ENCODE measurements at regions not wholly inside any gene's neighbourhood (a gene's known extent, or its start where the extent isn't known, plus 50 kb on each side); places are given as distances from the start of the nearest gene placed in this dataset.

- WGBS (ENCODE audit: insufficient coverage): 83% methylated on average over 1 of the region's 2 CpGs
- H3K36me3 ChIP-seq (ENCODE audit: control insufficient read depth, insufficient read depth, low read length): no peaks in the 10 kb centered on the region
- no peak for DNase-seq (ENCODE audit: low read depth in 4 of 6, low spot score in 6 of 6)
- no peak overlapping the region for H3K4me3 ChIP-seq (ENCODE audit: low read depth, low read length)
- H3K4me1 ChIP-seq (ENCODE audit: control insufficient read depth, insufficient read depth, low read length): no peaks in the 10 kb centered on the region
- H3K27ac ChIP-seq (ENCODE audit: low read depth, low read length): no peak overlapping the region
- H3K27me3 ChIP-seq (ENCODE audit: control insufficient read depth, insufficient read depth, low read length): no peaks in the 10 kb centered on the region
- H3K9me3 ChIP-seq (ENCODE audit: control insufficient read depth, insufficient read depth, low read length): no peaks in the 10 kb centered on the region
Observed at GRCh38 chr13:85590231-85590931, 208.8 kb downstream of the SLITRK6 start.

- DNase-seq (ENCODE audit: low read depth in 4 of 6, low spot score in 6 of 6): no peak
- Histone ChIP-seq H3K27ac (ENCODE audit: low read depth, low read length) (no peak overlapping the region), H3K27me3 (ENCODE audit: control insufficient read depth, insufficient read depth, low read length) (no peaks in the 10 kb centered on the region), H3K36me3 (ENCODE audit: control insufficient read depth, insufficient read depth, low read length) (no peaks in the 10 kb centered on the region), H3K4me3 (ENCODE audit: low read depth, low read length) (no peak overlapping the region), H3K4me1 (ENCODE audit: control insufficient read depth, insufficient read depth, low read length) (no peaks in the 10 kb centered on the region), H3K9me3 (ENCODE audit: control insufficient read depth, insufficient read depth, low read length) (no peaks in the 10 kb centered on the region)
- WGBS (ENCODE audit: insufficient coverage): 71% methylated on average over 5 of the region's 5 CpGs
Observed at GRCh38 chr13:85589021-85589420, 210.2 kb downstream of the SLITRK6 start.

- H3K9me3 ChIP-seq (ENCODE audit: control insufficient read depth, insufficient read depth, low read length): no peaks in the 10 kb centered on the region
- no CpG with 5 or more reads among the region's 3 CpGs for WGBS (ENCODE audit: insufficient coverage)
- H3K4me3 ChIP-seq (ENCODE audit: low read depth, low read length): no peak overlapping the region
- no peaks in the 10 kb centered on the region for H3K27me3 ChIP-seq (ENCODE audit: control insufficient read depth, insufficient read depth, low read length)
- H3K27ac ChIP-seq (ENCODE audit: low read depth, low read length): no peak overlapping the region
- no peaks in the 10 kb centered on the region for H3K4me1 ChIP-seq (ENCODE audit: control insufficient read depth, insufficient read depth, low read length)
- DNase-seq (ENCODE audit: low read depth in 4 of 6, low spot score in 6 of 6): no peak
- no peaks in the 10 kb centered on the region for H3K36me3 ChIP-seq (ENCODE audit: control insufficient read depth, insufficient read depth, low read length)
Observed at GRCh38 chr13:85588359-85588758, 210.9 kb downstream of the SLITRK6 start.

GRCh38 chr13:85586856-85587255 lies 212.4 kb downstream of the SLITRK6 start:
- H3K4me3 ChIP-seq (ENCODE audit: low read depth, low read length): no peak overlapping the region
- no peaks in the 10 kb centered on the region for H3K4me1 ChIP-seq (ENCODE audit: control insufficient read depth, insufficient read depth, low read length)
- no peak for DNase-seq (ENCODE audit: low read depth in 4 of 6, low spot score in 6 of 6)
- no peaks in the 10 kb centered on the region for H3K27me3 ChIP-seq (ENCODE audit: control insufficient read depth, insufficient read depth, low read length)
- no peak overlapping the region for H3K27ac ChIP-seq (ENCODE audit: low read depth, low read length)
- no peaks in the 10 kb centered on the region for H3K9me3 ChIP-seq (ENCODE audit: control insufficient read depth, insufficient read depth, low read length)
- H3K36me3 ChIP-seq (ENCODE audit: control insufficient read depth, insufficient read depth, low read length): no peaks in the 10 kb centered on the region

GRCh38 chr13:85586422-85586831 lies 212.8 kb downstream of the SLITRK6 start:
- DNase-seq (ENCODE audit: low read depth in 4 of 6, low spot score in 6 of 6): no peak
- H3K27me3 ChIP-seq (ENCODE audit: control insufficient read depth, insufficient read depth, low read length): no peaks in the 10 kb centered on the region
- no peaks in the 10 kb centered on the region for H3K36me3 ChIP-seq (ENCODE audit: control insufficient read depth, insufficient read depth, low read length)
- no peaks in the 10 kb centered on the region for H3K9me3 ChIP-seq (ENCODE audit: control insufficient read depth, insufficient read depth, low read length)
- no peak overlapping the region for H3K4me3 ChIP-seq (ENCODE audit: low read depth, low read length)
- no CpG with 5 or more reads among the region's 1 CpG for WGBS (ENCODE audit: insufficient coverage)
- H3K4me1 ChIP-seq (ENCODE audit: control insufficient read depth, insufficient read depth, low read length): no peaks in the 10 kb centered on the region
- no peak overlapping the region for H3K27ac ChIP-seq (ENCODE audit: low read depth, low read length)

GRCh38 chr13:85582890-85583289 lies 216.3 kb downstream of the SLITRK6 start:
- Histone ChIP-seq H3K36me3 (ENCODE audit: control insufficient read depth, insufficient read depth, low read length) (no peaks in the 10 kb centered on the region), H3K27me3 (ENCODE audit: control insufficient read depth, insufficient read depth, low read length) (no peaks in the 10 kb centered on the region), H3K27ac (ENCODE audit: low read depth, low read length) (no peak overlapping the region), H3K9me3 (ENCODE audit: control insufficient read depth, insufficient read depth, low read length) (no peaks in the 10 kb centered on the region), H3K4me1 (ENCODE audit: control insufficient read depth, insufficient read depth, low read length) (no peaks in the 10 kb centered on the region), H3K4me3 (ENCODE audit: low read depth, low read length) (no peak overlapping the region)
- WGBS (ENCODE audit: insufficient coverage): no CpG with 5 or more reads among the region's 1 CpG
- no peak for DNase-seq (ENCODE audit: low read depth in 4 of 6, low spot score in 6 of 6)

GRCh38 chr13:85575110-85575509 lies 224.1 kb downstream of the SLITRK6 start:
- no peak overlapping the region for H3K27ac ChIP-seq (ENCODE audit: low read depth, low read length)
- H3K36me3 ChIP-seq (ENCODE audit: control insufficient read depth, insufficient read depth, low read length): no peaks in the 10 kb centered on the region
- H3K4me1 ChIP-seq (ENCODE audit: control insufficient read depth, insufficient read depth, low read length): no peaks in the 10 kb centered on the region
- H3K9me3 ChIP-seq (ENCODE audit: control insufficient read depth, insufficient read depth, low read length): no peaks in the 10 kb centered on the region
- H3K4me3 ChIP-seq (ENCODE audit: low read depth, low read length): no peak overlapping the region
- no peak for DNase-seq (ENCODE audit: low read depth in 4 of 6, low spot score in 6 of 6)
- H3K27me3 ChIP-seq (ENCODE audit: control insufficient read depth, insufficient read depth, low read length): no peaks in the 10 kb centered on the region

GRCh38 chr13:85567909-85568308 lies 231.3 kb downstream of the SLITRK6 start:
- Histone ChIP-seq H3K27ac (ENCODE audit: low read depth, low read length) (no peak overlapping the region), H3K27me3 (ENCODE audit: control insufficient read depth, insufficient read depth, low read length) (no peaks in the 10 kb centered on the region), H3K4me1 (ENCODE audit: control insufficient read depth, insufficient read depth, low read length) (no peaks in the 10 kb centered on the region), H3K9me3 (ENCODE audit: control insufficient read depth, insufficient read depth, low read length) (no peaks in the 10 kb centered on the region), H3K36me3 (ENCODE audit: control insufficient read depth, insufficient read depth, low read length) (no peaks in the 10 kb centered on the region), H3K4me3 (ENCODE audit: low read depth, low read length) (no peak overlapping the region)
- DNase-seq (ENCODE audit: low read depth in 4 of 6, low spot score in 6 of 6): no peak
- WGBS (ENCODE audit: insufficient coverage): no CpG with 5 or more reads among the region's 2 CpGs

GRCh38 chr13:85565652-85566051 lies 233.6 kb downstream of the SLITRK6 start:
- no peak overlapping the region for H3K4me3 ChIP-seq (ENCODE audit: low read depth, low read length)
- H3K4me1 ChIP-seq (ENCODE audit: control insufficient read depth, insufficient read depth, low read length): no peaks in the 10 kb centered on the region
- no CpG with 5 or more reads among the region's 6 CpGs for WGBS (ENCODE audit: insufficient coverage)
- H3K27ac ChIP-seq (ENCODE audit: low read depth, low read length): no peak overlapping the region
- H3K27me3 ChIP-seq (ENCODE audit: control insufficient read depth, insufficient read depth, low read length): no peaks in the 10 kb centered on the region
- no peaks in the 10 kb centered on the region for H3K9me3 ChIP-seq (ENCODE audit: control insufficient read depth, insufficient read depth, low read length)
- no peak for DNase-seq (ENCODE audit: low read depth in 4 of 6, low spot score in 6 of 6)
- no peaks in the 10 kb centered on the region for H3K36me3 ChIP-seq (ENCODE audit: control insufficient read depth, insufficient read depth, low read length)

- H3K36me3 ChIP-seq (ENCODE audit: control insufficient read depth, insufficient read depth, low read length): no peaks in the 10 kb centered on the region
- 40% methylated on average over 1 of the region's 1 CpG for WGBS (ENCODE audit: insufficient coverage)
- DNase-seq (ENCODE audit: low read depth in 4 of 6, low spot score in 6 of 6): no peak
- H3K27ac ChIP-seq (ENCODE audit: low read depth, low read length): no peak overlapping the region
- H3K4me3 ChIP-seq (ENCODE audit: low read depth, low read length): no peak overlapping the region
- H3K4me1 ChIP-seq (ENCODE audit: control insufficient read depth, insufficient read depth, low read length): no peaks in the 10 kb centered on the region
- no peaks in the 10 kb centered on the region for H3K9me3 ChIP-seq (ENCODE audit: control insufficient read depth, insufficient read depth, low read length)
- no peaks in the 10 kb centered on the region for H3K27me3 ChIP-seq (ENCODE audit: control insufficient read depth, insufficient read depth, low read length)
Observed at GRCh38 chr13:85564598-85564997, 234.6 kb downstream of the SLITRK6 start.

Measured in spinal cord (tissue), 9 donors.